ENCODE measurements at regions not wholly inside any gene's neighbourhood (a gene's known extent, or its start where the extent isn't known, plus 50 kb on each side); places are given as distances from the start of the nearest gene placed in this dataset.

GRCh38 chr1:68625624-68626023 is 128.7 kb upstream of the DEPDC1 start:
- TF ChIP-seq CTCF (IDR thresholded peaks at IDR 0.05) (no peak), POLR2A (IDR thresholded peaks at IDR 0.05) (no peak)
